Astrocyte of the spinal cord (primary cell): ENCODE measurements at regions not wholly inside any gene's neighbourhood (a gene's known extent, or its start where the extent isn't known, plus 50 kb on each side); places are given as distances from the start of the nearest gene placed in this dataset.

ENCODE experiments used
- DNase-seq: peaks from one replicate; pipeline ENCODE4 v3.0.0; 2011; ENCODE audit warnings: low read depth, low spot score
- H3K4me3 ChIP-seq: 2 replicates; pipeline ENCODE4 v1.5.1; 2011; ENCODE audit warnings: low read depth, mild to moderate bottlenecking, low read length, moderate library complexity
- CTCF ChIP-seq: IDR thresholded peaks from 2 replicates; pipeline ENCODE4 v1.5.1; 2012; ENCODE audit warnings: low read depth, mild to moderate bottlenecking, low read length, inconsistent platforms
- in situ Hi-C: cut with HindIII; loops from 2 replicates; pipeline ENCODE4 v1.10.0; 2017; ENCODE audit warnings: low sequenced_read_pairs

GRCh38 chr3:124076235-124076634, 84.3 kb upstream of the ROPN1 start:
- DNase-seq: no peak
- no peak overlapping the region for H3K4me3 ChIP-seq
- in situ Hi-C loops: no loop called here
- no peak for TF ChIP-seq CTCF

DNA sequence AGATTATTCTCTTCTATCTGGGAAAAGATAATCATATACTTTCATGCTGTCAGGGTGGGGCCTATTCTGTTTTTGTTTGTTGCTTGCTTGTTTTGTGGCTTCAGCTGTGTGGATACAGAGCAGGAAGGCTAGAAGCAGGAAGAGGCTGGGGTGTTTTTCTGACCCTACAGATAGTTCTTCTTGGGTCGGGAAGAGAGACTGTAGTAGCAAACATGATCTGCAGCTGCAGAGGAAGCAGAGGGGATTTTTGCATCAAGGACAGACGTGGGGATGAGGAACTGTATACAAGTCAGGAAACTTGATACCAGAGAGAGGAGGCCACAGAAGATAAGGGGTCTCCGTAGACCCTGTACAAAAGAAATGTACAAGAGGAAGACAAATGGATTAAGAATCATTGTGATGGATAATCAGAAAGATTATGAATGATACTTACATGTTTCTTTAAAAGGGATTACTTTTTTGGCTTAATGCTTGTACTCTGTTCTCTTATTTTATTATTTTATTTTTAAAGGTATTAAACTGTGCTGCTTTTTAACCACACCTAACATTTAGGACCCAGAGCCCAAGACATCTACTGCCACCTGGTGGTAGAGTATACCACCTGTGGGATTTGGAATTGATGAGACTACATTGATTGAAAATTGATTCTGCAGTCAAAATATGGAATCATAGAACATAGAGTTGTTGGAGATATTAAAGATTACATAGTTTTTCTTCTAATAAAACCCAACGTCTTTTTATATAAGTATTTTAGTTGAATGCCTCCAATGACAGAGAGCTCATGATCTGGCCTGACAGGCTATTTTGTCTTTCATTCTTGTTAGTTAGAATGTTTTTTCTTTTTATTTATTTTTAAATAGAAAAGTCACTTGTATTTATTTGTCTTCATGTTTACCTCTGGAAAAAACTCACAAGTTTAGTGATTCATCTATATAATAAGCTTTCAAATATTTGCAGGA, 87.3 kb upstream of the ROPN1 start:
- in situ Hi-C loops: no loop called here

GRCh38 chr3:124079912-124080276, 88.0 kb upstream of the ROPN1 start:
- in situ Hi-C loops: no loop called here

More for the DNA sequence above, 87.3 kb upstream of the ROPN1 start:
- TF ChIP-seq CTCF: peak; percentile 77
- DNase-seq: peak; percentile 47
- no peak overlapping the region for H3K4me3 ChIP-seq

DNA sequence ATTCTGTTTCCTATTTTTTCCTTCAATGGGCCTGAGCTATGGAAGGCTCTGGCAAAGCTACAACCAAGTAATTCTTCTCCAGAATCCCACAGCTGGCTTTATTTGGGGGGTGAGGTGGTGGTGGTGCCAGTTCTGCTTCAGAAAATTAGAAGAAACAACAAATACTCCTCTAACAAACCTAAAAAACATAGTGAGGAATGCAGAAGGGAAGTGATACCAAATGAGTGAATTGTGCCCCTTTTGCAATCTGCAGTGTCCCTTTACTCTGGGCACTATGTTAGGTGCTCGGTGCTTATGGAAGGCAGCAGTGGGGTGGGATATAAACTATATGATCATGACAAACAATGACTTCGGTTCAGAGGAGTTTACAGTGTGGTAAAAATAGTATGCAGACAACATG, 90.4 kb upstream of the ROPN1 start:
- DNase-seq: no peak
- in situ Hi-C loops: no loop called here
- TF ChIP-seq CTCF: no peak

More at GRCh38 chr3:124079912-124080276, 88.0 kb upstream of the ROPN1 start:
- no peak overlapping the region for H3K4me3 ChIP-seq
- no peak for TF ChIP-seq CTCF
- no peak for DNase-seq

DNA sequence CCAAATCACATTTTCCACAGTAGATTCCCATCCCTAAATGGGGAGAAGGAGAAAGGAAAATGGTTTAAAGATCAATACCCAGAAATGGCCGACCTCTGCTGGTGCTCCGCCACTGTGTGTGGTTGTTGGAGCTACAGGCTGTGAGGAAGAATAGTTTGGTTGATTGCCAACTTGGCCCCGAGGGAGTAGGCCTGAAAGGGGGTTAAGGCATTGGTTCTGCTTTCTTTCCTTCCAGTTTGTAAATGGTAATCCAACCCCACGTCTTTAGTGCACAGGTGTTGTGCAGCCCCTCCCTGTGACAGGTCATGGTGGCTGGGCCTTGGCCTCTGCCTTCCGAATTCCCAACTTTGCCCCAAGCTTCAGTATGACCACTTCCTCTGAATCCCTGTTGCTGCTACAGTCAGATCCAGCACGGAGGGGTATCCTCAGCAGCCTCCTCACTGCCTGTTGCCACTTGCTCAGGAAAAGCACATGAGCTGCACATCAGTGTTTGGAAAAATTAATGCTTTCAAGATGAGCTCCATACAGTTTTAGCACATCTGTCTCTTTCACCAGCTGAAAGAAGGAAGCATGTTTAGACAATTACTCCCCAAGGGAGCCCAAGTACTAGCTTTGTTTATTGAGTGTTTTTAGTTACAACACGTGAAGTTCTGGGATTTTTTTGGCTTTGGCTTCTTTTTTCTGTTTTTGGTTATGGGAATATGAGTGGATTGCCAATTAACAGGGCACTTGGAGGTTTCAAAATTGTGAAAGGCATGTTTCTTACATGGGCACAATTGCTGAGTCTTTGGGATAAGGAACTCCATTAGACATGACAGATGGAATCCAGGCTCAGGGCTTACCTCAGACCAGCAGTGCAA, 92.3 kb upstream of the ROPN1 start:
- TF ChIP-seq CTCF: no peak
- in situ Hi-C loops: no loop called here
- DNase-seq: no peak
- H3K4me3 ChIP-seq: no peak overlapping the region

More for the DNA sequence above, 90.4 kb upstream of the ROPN1 start:
- no peak overlapping the region for H3K4me3 ChIP-seq

- no peak for DNase-seq
- in situ Hi-C loops: no loop called here
- no peak overlapping the region for H3K4me3 ChIP-seq
- TF ChIP-seq CTCF: no peak
Measured at GRCh38 chr3:124088801-124089200, 96.9 kb upstream of the ROPN1 start.
